ENCODE measurements at regions not wholly inside any gene's neighbourhood (a gene's known extent, or its start where the extent isn't known, plus 50 kb on each side); places are given as distances from the start of the nearest gene placed in this dataset.
A peak's percentile ranks its signal among the peaks of the same experiment; 100 is the strongest.

DNA sequence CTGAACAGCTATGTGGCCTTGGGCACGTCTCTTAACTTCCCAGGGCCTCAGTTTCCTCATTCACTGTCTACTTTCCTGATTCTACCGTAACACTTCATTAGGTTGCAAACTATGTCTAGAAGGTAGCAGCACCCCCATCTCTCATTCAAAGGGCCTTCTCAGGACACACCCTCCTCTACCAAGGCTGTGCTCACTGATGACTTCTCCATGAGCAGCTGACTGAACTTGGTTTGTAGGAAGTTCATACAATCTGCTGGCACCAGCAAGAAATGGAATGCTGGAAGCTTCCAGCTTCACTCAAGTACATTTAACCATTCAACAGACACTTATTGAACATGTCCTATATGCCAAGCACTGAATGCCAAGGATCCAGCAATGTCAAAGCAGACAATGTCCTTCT, 250.8 kb upstream of the CTAGE1 start:
- Histone ChIP-seq H3K27me3 (no peaks in the 10 kb centered on the region), H3K27ac (no peak overlapping the region)
- FAIRE-seq, result no peak

DNA sequence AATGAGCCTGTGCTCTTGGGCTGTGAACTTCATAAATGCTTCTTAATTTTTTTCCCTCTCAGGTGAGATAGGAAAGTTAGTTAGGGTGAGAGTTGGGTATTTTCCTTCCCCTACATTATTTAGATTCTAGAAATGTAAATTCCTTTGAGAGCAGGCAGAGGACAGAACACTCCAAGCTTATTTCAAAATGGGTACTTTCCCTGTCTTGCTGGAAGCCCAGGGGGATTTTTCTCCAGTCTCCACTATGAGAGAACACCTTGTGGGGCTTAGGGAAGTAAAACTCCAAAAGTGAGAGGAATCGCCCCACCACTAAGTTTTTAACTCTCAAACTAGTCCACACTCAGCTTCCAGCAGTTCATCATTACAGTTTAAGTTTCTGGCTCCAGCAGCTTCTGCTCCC, 253.2 kb upstream of the CTAGE1 start:
- intact Hi-C loops (cut with DNase I), result no loop called here

More for the DNA sequence above, 250.8 kb upstream of the CTAGE1 start:
- Histone ChIP-seq H3K36me3 (no peaks in the 10 kb centered on the region), H3K9me3 (no peaks in the 10 kb centered on the region), H3K4me1 (peaks cover 0 to 15% (median 10%) of the 10 kb centered on the region in 3 donors), H3K4me3 (no peak overlapping the region)
- TF ChIP-seq, protein P1, sequence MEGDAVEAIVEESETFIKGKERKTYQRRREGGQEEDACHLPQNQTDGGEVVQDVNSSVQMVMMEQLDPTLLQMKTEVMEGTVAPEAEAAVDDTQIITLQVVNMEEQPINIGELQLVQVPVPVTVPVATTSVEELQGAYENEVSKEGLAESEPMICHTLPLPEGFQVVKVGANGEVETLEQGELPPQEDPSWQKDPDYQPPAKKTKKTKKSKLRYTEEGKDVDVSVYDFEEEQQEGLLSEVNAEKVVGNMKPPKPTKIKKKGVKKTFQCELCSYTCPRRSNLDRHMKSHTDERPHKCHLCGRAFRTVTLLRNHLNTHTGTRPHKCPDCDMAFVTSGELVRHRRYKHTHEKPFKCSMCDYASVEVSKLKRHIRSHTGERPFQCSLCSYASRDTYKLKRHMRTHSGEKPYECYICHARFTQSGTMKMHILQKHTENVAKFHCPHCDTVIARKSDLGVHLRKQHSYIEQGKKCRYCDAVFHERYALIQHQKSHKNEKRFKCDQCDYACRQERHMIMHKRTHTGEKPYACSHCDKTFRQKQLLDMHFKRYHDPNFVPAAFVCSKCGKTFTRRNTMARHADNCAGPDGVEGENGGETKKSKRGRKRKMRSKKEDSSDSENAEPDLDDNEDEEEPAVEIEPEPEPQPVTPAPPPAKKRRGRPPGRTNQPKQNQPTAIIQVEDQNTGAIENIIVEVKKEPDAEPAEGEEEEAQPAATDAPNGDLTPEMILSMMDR (IDR thresholded peaks at IDR 0.05), result no peak
- no peak for DNase-seq
- no peak for ATAC-seq
- intact Hi-C loops (cut with DNase I), result no loop called here
- WGBS, 2 donors, result 88 to 94% methylated on average over 2 of the region's 2 CpGs

DNA sequence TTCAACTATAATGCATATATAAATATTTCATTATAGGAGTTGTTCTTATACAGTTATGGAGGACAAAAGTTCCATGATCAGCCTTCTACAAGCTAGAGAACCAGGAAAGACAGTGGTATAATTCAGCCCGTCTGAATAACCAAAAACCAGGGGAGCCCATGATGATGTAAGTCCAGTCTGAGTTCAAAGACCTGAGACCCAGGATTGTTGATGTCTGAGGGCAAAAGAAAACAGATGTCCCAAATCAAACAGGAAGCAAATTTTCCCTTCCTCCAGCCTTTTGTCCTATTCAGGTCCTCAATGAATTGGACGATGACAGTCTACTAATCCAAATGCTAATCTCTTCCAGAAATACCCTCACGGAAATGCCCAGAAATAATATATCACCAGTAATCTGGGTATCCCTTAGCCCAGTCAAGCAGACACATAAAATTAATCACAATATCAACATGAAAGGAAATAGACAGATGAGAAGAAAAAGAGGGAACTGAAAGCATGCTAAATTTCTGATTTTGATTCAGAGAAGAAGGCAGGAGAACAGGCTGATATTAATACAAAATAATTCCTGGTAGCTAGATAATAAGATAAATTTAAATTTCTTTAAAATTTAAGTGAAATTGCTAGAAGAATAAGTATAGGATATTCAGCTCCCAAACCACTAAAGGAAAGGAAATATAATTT, 255.6 kb upstream of the CTAGE1 start:
- H3K4me3 ChIP-seq, result no peak overlapping the region
- no peak for FAIRE-seq
- ATAC-seq, result no peak
- no peaks in the 10 kb centered on the region for H3K36me3 ChIP-seq
- intact Hi-C loops (cut with DNase I), result no loop called here
- TF ChIP-seq, protein P1 (IDR thresholded peaks at IDR 0.05), result no peak
- H3K4me1 ChIP-seq, result peaks cover 0 to 15% (median 10%) of the 10 kb centered on the region in 3 donors
- no peak for DNase-seq
- no peaks in the 10 kb centered on the region for H3K27me3 ChIP-seq
- 61 to 95% methylated on average over 3 of the region's 3 CpGs for WGBS, 2 donors
- no peaks in the 10 kb centered on the region for H3K9me3 ChIP-seq
- no peak overlapping the region for H3K27ac ChIP-seq

More for the DNA sequence above, 253.2 kb upstream of the CTAGE1 start:
- FAIRE-seq (no peak), ATAC-seq (peak in 2 of 4 donors; percentile 64 to 67), DNase-seq (no peak)
- Histone ChIP-seq H3K4me1 (peaks cover 0 to 15% (median 10%) of the 10 kb centered on the region in 3 donors), H3K27me3 (no peaks in the 10 kb centered on the region), H3K9me3 (no peaks in the 10 kb centered on the region), H3K4me3 (no peak overlapping the region), H3K27ac (peak overlapping the region in 1 of 4 donors; percentile 13), H3K36me3 (no peaks in the 10 kb centered on the region)
- 46 to 85% methylated on average over 1 of the region's 1 CpG for WGBS, 2 donors
- TF ChIP-seq, protein P1 (IDR thresholded peaks at IDR 0.05), result no peak

DNA sequence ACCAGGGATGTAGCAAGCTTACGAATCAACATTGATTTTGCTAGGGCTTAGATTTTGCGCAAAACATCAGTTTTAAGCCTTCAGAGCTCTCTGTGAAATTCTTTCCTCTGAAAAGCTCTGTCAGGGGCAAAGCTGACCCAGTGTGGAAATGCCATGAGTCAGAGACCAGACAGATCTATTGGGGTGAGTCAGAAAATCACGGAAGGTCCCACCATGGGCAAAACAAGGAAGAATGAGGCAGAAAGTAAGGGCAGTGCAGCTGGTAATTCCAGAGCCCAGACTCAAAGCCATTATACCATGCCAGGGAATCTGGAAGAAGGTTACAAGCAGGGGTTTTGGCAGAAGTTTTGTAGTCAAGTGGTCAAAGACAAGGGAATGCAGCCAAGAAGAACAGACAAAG, 256.6 kb upstream of the CTAGE1 start:
- Histone ChIP-seq H3K27ac (no peak overlapping the region), H3K36me3 (no peaks in the 10 kb centered on the region), H3K4me3 (no peak overlapping the region), H3K27me3 (no peaks in the 10 kb centered on the region), H3K9me3 (no peaks in the 10 kb centered on the region), H3K4me1 (peaks cover 0 to 15% (median 10%) of the 10 kb centered on the region in 3 donors)
- DNase-seq (no peak), ATAC-seq (peak in 2 of 4 donors; percentile 66 to 79), FAIRE-seq (no peak)
- 82 to 87% methylated on average over 3 of the region's 3 CpGs for WGBS, 2 donors
- intact Hi-C loops (cut with DNase I), result no loop called here
- TF ChIP-seq, protein P1 (IDR thresholded peaks at IDR 0.05), result no peak

DNA sequence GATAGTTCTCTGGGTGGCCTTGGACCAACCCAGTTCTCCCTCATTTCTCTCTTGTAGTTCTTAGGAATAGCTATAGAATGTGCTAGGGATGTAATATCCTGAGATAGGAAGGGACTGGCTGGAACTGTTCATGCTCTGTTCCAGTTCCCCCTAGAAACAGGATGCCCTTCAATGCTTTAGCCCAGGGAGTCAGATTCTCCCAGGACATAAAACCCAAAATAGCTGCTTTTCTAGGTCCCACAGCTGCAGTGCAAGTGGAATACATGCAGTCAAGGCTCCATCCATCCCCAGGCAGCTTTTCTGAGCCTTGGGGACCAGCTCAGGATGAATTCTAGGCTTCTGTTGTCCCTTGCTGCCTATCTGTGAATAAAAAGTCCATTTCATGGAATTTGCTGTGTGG, 257.3 kb upstream of the CTAGE1 start:
- intact Hi-C loops (cut with DNase I), result no loop called here
- Histone ChIP-seq H3K4me3 (no peak overlapping the region), H3K4me1 (peaks cover 0 to 15% (median 10%) of the 10 kb centered on the region in 3 donors), H3K36me3 (no peaks in the 10 kb centered on the region), H3K27ac (no peak overlapping the region), H3K27me3 (no peaks in the 10 kb centered on the region), H3K9me3 (no peaks in the 10 kb centered on the region)
- no peak for FAIRE-seq
- no peak for ATAC-seq
- DNase-seq, result no peak
- TF ChIP-seq, protein P1 (IDR thresholded peaks at IDR 0.05), result no peak
